Right ventricle myocardium superior (tissue), 1 donor: ENCODE measurements at regions not wholly inside any gene's neighbourhood (a gene's known extent, or its start where the extent isn't known, plus 50 kb on each side); places are given as distances from the start of the nearest gene placed in this dataset.
"Not testable (repeated sequence)": the region's sequence is repeated elsewhere in the genome, so short reads cannot be mapped to it uniquely, and the experiment has no call there.

ENCODE experiments used
- ATAC-seq: fragments of 200-7000 bp; cut with Tn5 transposase; one replicate; pipeline ENCODE4 v1.9.1; 2020; ENCODE audit warnings: mild to moderate bottlenecking; ENCODE audit not compliant: poor library complexity
- DNase-seq: peaks from one replicate; pipeline ENCODE4 v3.0.0-alpha.2; 2020
- intact Hi-C: fragments of 100-400 bp; cut with DNase I; formaldehyde crosslinking; loops from one replicate; pipeline ENCODE4 v1.11.2; 2022
- donor health status: DM: no; HTN: yes; CAD: no; lungs with severe emphysema.

- intact Hi-C loops = no loop called here
- DNase-seq = no peak
- ATAC-seq = no peak
Measured at GRCh38 chr6:134753001-134753400, 196.9 kb downstream of the ALDH8A1 start.

- DNase-seq = no peak
- no peak for ATAC-seq
- intact Hi-C loops = no loop called here
Measured at GRCh38 chr6:134752445-134752844, 197.5 kb downstream of the ALDH8A1 start.

GRCh38 chr6:134750669-134751068, 199.2 kb downstream of the ALDH8A1 start:
- ATAC-seq (no peak), DNase-seq (no peak)
- intact Hi-C loops = no loop called here

GRCh38 chr6:134748484-134748883, 201.4 kb downstream of the ALDH8A1 start:
- ATAC-seq (no peak), DNase-seq (no peak)
- intact Hi-C loops = no loop called here

GRCh38 chr6:134747197-134747596, 202.7 kb downstream of the ALDH8A1 start:
- ATAC-seq, intact Hi-C loops, DNase-seq: not testable (repeated sequence)

GRCh38 chr6:134746140-134746539, 203.8 kb downstream of the ALDH8A1 start:
- DNase-seq (no peak), ATAC-seq (no peak)
- intact Hi-C loops = no loop called here

- ATAC-seq, DNase-seq, intact Hi-C loops: not testable (repeated sequence)
Measured at GRCh38 chr6:134745192-134745591, 204.7 kb downstream of the ALDH8A1 start.

- no peak for ATAC-seq
- intact Hi-C loops = no loop called here
- no peak for DNase-seq
Measured at GRCh38 chr6:134744301-134744700, 205.6 kb downstream of the ALDH8A1 start.

GRCh38 chr6:134741200-134741536, 208.7 kb downstream of the ALDH8A1 start:
- no peak for DNase-seq
- intact Hi-C loops = no loop called here
- ATAC-seq = no peak

- intact Hi-C loops = no loop called here
- no peak for ATAC-seq
- DNase-seq = no peak
Measured at GRCh38 chr6:134740473-134741199, 209.3 kb downstream of the ALDH8A1 start.

- no peak for ATAC-seq
- DNase-seq = no peak
- intact Hi-C loops = no loop called here
Measured at GRCh38 chr6:134740027-134740373, 209.9 kb downstream of the ALDH8A1 start.

- intact Hi-C loops = no loop called here
- ATAC-seq (no peak), DNase-seq (no peak)
Measured at GRCh38 chr6:134739299-134740026, 210.4 kb downstream of the ALDH8A1 start.

- intact Hi-C loops = no loop called here
- ATAC-seq = no peak
- no peak for DNase-seq
Measured at GRCh38 chr6:134738211-134738885, 211.6 kb downstream of the ALDH8A1 start.

GRCh38 chr6:134735461-134735860, 214.4 kb downstream of the ALDH8A1 start:
- ATAC-seq (no peak), DNase-seq (no peak)
- intact Hi-C loops = no loop called here

GRCh38 chr6:134734312-134734869, 215.5 kb downstream of the ALDH8A1 start:
- intact Hi-C loops = no loop called here
- DNase-seq (no peak), ATAC-seq (no peak)

- ATAC-seq (no peak), DNase-seq (no peak)
- intact Hi-C loops = no loop called here
Measured at GRCh38 chr6:134733801-134734200, 216.1 kb downstream of the ALDH8A1 start.

GRCh38 chr6:134732763-134733162, 217.1 kb downstream of the ALDH8A1 start:
- intact Hi-C loops = no loop called here
- ATAC-seq (no peak), DNase-seq (no peak)

- intact Hi-C loops = no loop called here
- DNase-seq (no peak), ATAC-seq (no peak)
Measured at GRCh38 chr6:134731615-134732014, 218.3 kb downstream of the ALDH8A1 start.

- no peak for ATAC-seq
- DNase-seq = no peak
- intact Hi-C loops = no loop called here
Measured at GRCh38 chr6:134730013-134730412, 219.9 kb downstream of the ALDH8A1 start.

- intact Hi-C loops = no loop called here
- no peak for ATAC-seq
Measured at GRCh38 chr6:134729561-134729960, 220.3 kb downstream of the ALDH8A1 start.

More at GRCh38 chr6:134729561-134729960, 220.3 kb downstream of the ALDH8A1 start:
- DNase-seq = no peak
